ENCODE measurements at regions not wholly inside any gene's neighbourhood (a gene's known extent, or its start where the extent isn't known, plus 50 kb on each side); places are given as distances from the start of the nearest gene placed in this dataset.

GRCh38 chr6:4645713-4646360, 130.4 kb upstream of the CDYL start:
- Mint-ChIP-seq H3K27ac (ENCODE audit: unreplicated experiment) (no peak overlapping the region), H3K4me3 (ENCODE audit: unreplicated experiment) (no peak overlapping the region), H3K9me3 (ENCODE audit: unreplicated experiment) (peaks cover 6% of the 10 kb centered on the region), H3K36me3 (ENCODE audit: unreplicated experiment) (peaks cover 2% of the 10 kb centered on the region), H3K4me1 (ENCODE audit: unreplicated experiment) (peaks cover 8% of the 10 kb centered on the region), H3K27me3 (ENCODE audit: unreplicated experiment) (peaks cover 7% of the 10 kb centered on the region)
- TF ChIP-seq, protein P1, sequence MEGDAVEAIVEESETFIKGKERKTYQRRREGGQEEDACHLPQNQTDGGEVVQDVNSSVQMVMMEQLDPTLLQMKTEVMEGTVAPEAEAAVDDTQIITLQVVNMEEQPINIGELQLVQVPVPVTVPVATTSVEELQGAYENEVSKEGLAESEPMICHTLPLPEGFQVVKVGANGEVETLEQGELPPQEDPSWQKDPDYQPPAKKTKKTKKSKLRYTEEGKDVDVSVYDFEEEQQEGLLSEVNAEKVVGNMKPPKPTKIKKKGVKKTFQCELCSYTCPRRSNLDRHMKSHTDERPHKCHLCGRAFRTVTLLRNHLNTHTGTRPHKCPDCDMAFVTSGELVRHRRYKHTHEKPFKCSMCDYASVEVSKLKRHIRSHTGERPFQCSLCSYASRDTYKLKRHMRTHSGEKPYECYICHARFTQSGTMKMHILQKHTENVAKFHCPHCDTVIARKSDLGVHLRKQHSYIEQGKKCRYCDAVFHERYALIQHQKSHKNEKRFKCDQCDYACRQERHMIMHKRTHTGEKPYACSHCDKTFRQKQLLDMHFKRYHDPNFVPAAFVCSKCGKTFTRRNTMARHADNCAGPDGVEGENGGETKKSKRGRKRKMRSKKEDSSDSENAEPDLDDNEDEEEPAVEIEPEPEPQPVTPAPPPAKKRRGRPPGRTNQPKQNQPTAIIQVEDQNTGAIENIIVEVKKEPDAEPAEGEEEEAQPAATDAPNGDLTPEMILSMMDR (IDR thresholded peaks at IDR 0.05), result no peak
- no peak for DNase-seq (ENCODE audit: extremely low spot score, unreplicated experiment)

GRCh38 chr6:4644996-4645395, 131.2 kb upstream of the CDYL start:
- H3K27ac Mint-ChIP-seq (ENCODE audit: unreplicated experiment), result no peak overlapping the region
- peaks cover 14% of the 10 kb centered on the region for H3K27me3 Mint-ChIP-seq (ENCODE audit: unreplicated experiment)
- DNase-seq (ENCODE audit: extremely low spot score, unreplicated experiment), result no peak
- TF ChIP-seq, protein P1 (IDR thresholded peaks at IDR 0.05), result no peak
- peaks cover 6% of the 10 kb centered on the region for H3K9me3 Mint-ChIP-seq (ENCODE audit: unreplicated experiment)
- H3K4me1 Mint-ChIP-seq (ENCODE audit: unreplicated experiment), result peaks cover 8% of the 10 kb centered on the region
- peaks cover 2% of the 10 kb centered on the region for H3K36me3 Mint-ChIP-seq (ENCODE audit: unreplicated experiment)
- no peak overlapping the region for H3K4me3 Mint-ChIP-seq (ENCODE audit: unreplicated experiment)

DNA sequence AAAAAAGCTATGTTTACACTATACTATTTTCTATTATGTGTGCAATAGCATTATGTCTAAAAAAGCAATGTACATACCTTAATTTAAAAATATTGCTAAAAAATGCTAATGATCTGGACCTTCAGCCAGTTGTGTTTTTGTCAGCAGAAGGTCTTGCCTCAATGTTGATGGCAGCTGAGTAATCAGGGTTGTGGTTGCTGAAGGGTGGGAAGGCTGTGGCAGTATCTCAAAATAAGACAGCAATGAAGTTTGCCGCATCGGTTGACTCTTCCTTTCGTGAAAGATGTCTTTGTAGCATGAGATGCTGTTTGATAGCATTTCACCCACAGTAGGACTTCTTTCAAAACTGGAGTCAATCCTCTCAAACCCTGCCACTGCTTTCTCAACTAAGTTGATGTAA, 134.7 kb upstream of the CDYL start:
- H3K9me3 Mint-ChIP-seq (ENCODE audit: unreplicated experiment), result peaks cover 6% of the 10 kb centered on the region
- no peak overlapping the region for H3K4me3 Mint-ChIP-seq (ENCODE audit: unreplicated experiment)
- no peaks in the 10 kb centered on the region for H3K4me1 Mint-ChIP-seq (ENCODE audit: unreplicated experiment)
- DNase-seq (ENCODE audit: extremely low spot score, unreplicated experiment), result no peak
- H3K27me3 Mint-ChIP-seq (ENCODE audit: unreplicated experiment), result peaks cover 12% of the 10 kb centered on the region
- no peaks in the 10 kb centered on the region for H3K36me3 Mint-ChIP-seq (ENCODE audit: unreplicated experiment)
- no peak overlapping the region for H3K27ac Mint-ChIP-seq (ENCODE audit: unreplicated experiment)
- TF ChIP-seq, protein P1 (IDR thresholded peaks at IDR 0.05), result no peak

- Mint-ChIP-seq H3K4me1 (ENCODE audit: unreplicated experiment) (no peaks in the 10 kb centered on the region), H3K9me3 (ENCODE audit: unreplicated experiment) (peaks cover 6% of the 10 kb centered on the region), H3K36me3 (ENCODE audit: unreplicated experiment) (no peaks in the 10 kb centered on the region), H3K27me3 (ENCODE audit: unreplicated experiment) (peaks cover 12% of the 10 kb centered on the region), H3K4me3 (ENCODE audit: unreplicated experiment) (no peak overlapping the region), H3K27ac (ENCODE audit: unreplicated experiment) (no peak overlapping the region)
- no peak for DNase-seq (ENCODE audit: extremely low spot score, unreplicated experiment)
- TF ChIP-seq, protein P1 (IDR thresholded peaks at IDR 0.05), result no peak
Measured at GRCh38 chr6:4640139-4640538, 136.1 kb upstream of the CDYL start.

- no peak overlapping the region for H3K27ac Mint-ChIP-seq (ENCODE audit: unreplicated experiment)
- DNase-seq (ENCODE audit: extremely low spot score, unreplicated experiment), result no peak
- H3K9me3 Mint-ChIP-seq (ENCODE audit: unreplicated experiment), result peaks cover 6% of the 10 kb centered on the region
- no peaks in the 10 kb centered on the region for H3K36me3 Mint-ChIP-seq (ENCODE audit: unreplicated experiment)
- peaks cover 12% of the 10 kb centered on the region for H3K27me3 Mint-ChIP-seq (ENCODE audit: unreplicated experiment)
- TF ChIP-seq, protein P1 (IDR thresholded peaks at IDR 0.05), result no peak
- no peaks in the 10 kb centered on the region for H3K4me1 Mint-ChIP-seq (ENCODE audit: unreplicated experiment)
- no peak overlapping the region for H3K4me3 Mint-ChIP-seq (ENCODE audit: unreplicated experiment)
Measured at GRCh38 chr6:4638641-4639040, 137.6 kb upstream of the CDYL start.
